Sigmoid colon (tissue), 6 donors: ENCODE measurements at regions not wholly inside any gene's neighbourhood (a gene's known extent, or its start where the extent isn't known, plus 50 kb on each side); places are given as distances from the start of the nearest gene placed in this dataset.

Experiments
- DNase-seq: peaks from one replicate; pipeline ENCODE4 v3.0.0-alpha.2; 2019
- H3K27ac ChIP-seq, 4 donors: fragments of 200-600 bp; sonication (generic); one replicate each; pipeline ENCODE4 v1.5.1; 2016 to 2019; ENCODE audit warnings: mild to moderate bottlenecking in 1 of 4
- H3K27me3 ChIP-seq, 3 donors: fragments of 200-600 bp; sonication (generic); one replicate each; pipeline ENCODE4 v1.5.1; 2019; ENCODE audit warnings: mild to moderate bottlenecking in 1 of 3
- H3K36me3 ChIP-seq, 4 donors: fragments of 200-600 bp; sonication (generic); one replicate each; pipeline ENCODE4 v1.5.1; 2016 to 2019
- H3K4me1 ChIP-seq, 4 donors: fragments of 200-600 bp; sonication (generic); one replicate each; pipeline ENCODE4 v1.5.1; 2017 to 2019
- H3K4me3 ChIP-seq, 4 donors: fragments of 200-600 bp; sonication (generic); one replicate each; pipeline ENCODE4 v1.5.1; 2017 to 2019; ENCODE audit warnings: mild to moderate bottlenecking in 2 of 4, moderate library complexity in 1 of 4
- H3K9me3 ChIP-seq, 4 donors: fragments of 200-600 bp in 3 of 4; sonication (generic) in 3 of 4; one replicate each; pipeline versions ENCODE4 v1.5.1 to v1.6.1; 2013 to 2019
- EP300 ChIP-seq, 4 donors: sonication (generic); formaldehyde crosslinking; IDR thresholded peaks; one replicate each; pipeline ENCODE4 v1.6.1; 2017; ENCODE audit warnings: antibody characterized with exemption in 4 of 4
- POLR2A ChIP-seq, 2 donors: fragments of 450-650 bp; IDR thresholded peaks; one replicate each; pipeline ENCODE4 v1.6.1; 2016; ENCODE audit warnings: antibody characterized with exemption in 2 of 2, mild to moderate bottlenecking in 2 of 2, moderate library complexity in 2 of 2
- POLR2AphosphoS5 ChIP-seq, 4 donors: sonication (generic); formaldehyde crosslinking; IDR thresholded peaks; one replicate each; pipeline ENCODE4 v1.6.1; 2017; ENCODE audit warnings: antibody characterized with exemption in 4 of 4
- WGBS, 2 donors: extraction: QIAGEN DNeasy Blood & Tissue Kit; methylation state at CpG; one replicate each; pipeline ENCODE4 v1.1.7; 2013; 5-methylcytosine and 5-hydroxymethylcytosine counted together
- intact Hi-C: fragments of 100-400 bp; cut with DNase I; formaldehyde crosslinking; loops from one replicate; pipeline ENCODE4 v1.15.1; 2023
- TF ChIP-seq, protein P1 (sequence below), 4 experiments: fragments of 450-650 bp in 3 of 4; fragments of 200-600 bp in 1 of 4; IDR thresholded peaks; one replicate each; pipeline ENCODE4 v1.5.1; 2016 to 2019; ENCODE audit warnings: antibody characterized with exemption in 4 of 4, mild to moderate bottlenecking in 3 of 4, moderate library complexity in 2 of 4
- donor health status: healthy with polysubstance abuse.
- donor health status: healthy.

DNA sequence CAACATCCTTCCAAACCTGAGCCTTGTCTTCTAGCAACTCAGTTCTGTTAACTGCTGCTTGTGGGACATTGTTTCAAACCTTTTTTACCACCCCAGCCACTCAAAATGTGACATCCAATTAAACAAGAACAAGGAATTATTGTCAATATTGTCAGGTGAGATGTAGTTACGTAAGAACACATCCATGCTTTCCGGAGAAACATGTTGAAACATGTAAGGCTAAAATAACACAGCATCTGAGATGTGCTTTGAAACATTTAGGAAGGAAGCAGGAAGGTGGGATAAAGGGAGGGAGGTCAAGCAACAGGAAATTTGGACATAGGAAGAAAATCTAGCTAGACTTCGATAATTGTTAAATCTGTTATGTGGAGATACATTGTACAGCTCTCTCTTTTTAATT lies 50.9 kb upstream of the PRICKLE2 start:
- Histone ChIP-seq H3K36me3 (no peaks in the 10 kb centered on the region), H3K4me3 (no peak overlapping the region), H3K9me3 (no peaks in the 10 kb centered on the region), H3K27ac (no peak overlapping the region), H3K4me1 (no peaks in the 10 kb centered on the region), H3K27me3 (no peaks in the 10 kb centered on the region)
- intact Hi-C loops, result no loop called here
- WGBS, 2 donors, result 83 to 86% methylated on average over 3 of the region's 3 CpGs
- TF ChIP-seq POLR2A (IDR thresholded peaks at IDR 0.05) (no peak), EP300 (IDR thresholded peaks at IDR 0.05) (no peak), POLR2AphosphoS5 (IDR thresholded peaks at IDR 0.05) (no peak)
- TF ChIP-seq, protein P1, sequence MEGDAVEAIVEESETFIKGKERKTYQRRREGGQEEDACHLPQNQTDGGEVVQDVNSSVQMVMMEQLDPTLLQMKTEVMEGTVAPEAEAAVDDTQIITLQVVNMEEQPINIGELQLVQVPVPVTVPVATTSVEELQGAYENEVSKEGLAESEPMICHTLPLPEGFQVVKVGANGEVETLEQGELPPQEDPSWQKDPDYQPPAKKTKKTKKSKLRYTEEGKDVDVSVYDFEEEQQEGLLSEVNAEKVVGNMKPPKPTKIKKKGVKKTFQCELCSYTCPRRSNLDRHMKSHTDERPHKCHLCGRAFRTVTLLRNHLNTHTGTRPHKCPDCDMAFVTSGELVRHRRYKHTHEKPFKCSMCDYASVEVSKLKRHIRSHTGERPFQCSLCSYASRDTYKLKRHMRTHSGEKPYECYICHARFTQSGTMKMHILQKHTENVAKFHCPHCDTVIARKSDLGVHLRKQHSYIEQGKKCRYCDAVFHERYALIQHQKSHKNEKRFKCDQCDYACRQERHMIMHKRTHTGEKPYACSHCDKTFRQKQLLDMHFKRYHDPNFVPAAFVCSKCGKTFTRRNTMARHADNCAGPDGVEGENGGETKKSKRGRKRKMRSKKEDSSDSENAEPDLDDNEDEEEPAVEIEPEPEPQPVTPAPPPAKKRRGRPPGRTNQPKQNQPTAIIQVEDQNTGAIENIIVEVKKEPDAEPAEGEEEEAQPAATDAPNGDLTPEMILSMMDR (IDR thresholded peaks at IDR 0.05), result no peak
- DNase-seq, result no peak
